ENCODE measurements at regions not wholly inside any gene's neighbourhood (a gene's known extent, or its start where the extent isn't known, plus 50 kb on each side); places are given as distances from the start of the nearest gene placed in this dataset.

DNA sequence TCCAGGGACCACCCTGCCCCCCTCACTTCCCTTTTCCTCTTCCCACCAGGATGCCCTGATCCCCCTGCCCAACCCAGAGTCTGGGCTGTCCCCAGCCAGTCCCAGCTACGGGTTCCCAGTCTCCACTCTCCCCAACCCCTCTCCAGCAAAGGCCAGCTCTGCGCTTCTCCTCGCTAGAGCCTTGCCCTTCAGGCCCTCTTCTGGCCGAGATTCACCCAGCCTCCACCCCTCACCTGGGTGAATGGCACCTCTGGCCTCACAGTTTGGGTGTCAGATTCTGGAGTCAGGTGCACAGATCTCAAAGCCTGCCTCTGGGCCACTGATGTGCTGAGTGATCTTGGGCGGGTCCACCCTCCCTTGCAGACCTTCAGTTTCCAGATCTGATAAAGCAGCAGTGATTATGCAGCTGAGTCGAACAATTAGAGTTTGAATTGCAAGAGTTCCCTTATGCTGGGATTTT lies 185.6 kb upstream of the TNRC6C start:
- in situ Hi-C loops (cut with MboI; ENCODE audit: low pct_unique_long_range_greater_than_20kb, low sequenced_read_pairs, unreplicated experiment), result no loop called here
- DNase-seq (ENCODE audit: low spot score), result no peak
- TF ChIP-seq, protein P1, sequence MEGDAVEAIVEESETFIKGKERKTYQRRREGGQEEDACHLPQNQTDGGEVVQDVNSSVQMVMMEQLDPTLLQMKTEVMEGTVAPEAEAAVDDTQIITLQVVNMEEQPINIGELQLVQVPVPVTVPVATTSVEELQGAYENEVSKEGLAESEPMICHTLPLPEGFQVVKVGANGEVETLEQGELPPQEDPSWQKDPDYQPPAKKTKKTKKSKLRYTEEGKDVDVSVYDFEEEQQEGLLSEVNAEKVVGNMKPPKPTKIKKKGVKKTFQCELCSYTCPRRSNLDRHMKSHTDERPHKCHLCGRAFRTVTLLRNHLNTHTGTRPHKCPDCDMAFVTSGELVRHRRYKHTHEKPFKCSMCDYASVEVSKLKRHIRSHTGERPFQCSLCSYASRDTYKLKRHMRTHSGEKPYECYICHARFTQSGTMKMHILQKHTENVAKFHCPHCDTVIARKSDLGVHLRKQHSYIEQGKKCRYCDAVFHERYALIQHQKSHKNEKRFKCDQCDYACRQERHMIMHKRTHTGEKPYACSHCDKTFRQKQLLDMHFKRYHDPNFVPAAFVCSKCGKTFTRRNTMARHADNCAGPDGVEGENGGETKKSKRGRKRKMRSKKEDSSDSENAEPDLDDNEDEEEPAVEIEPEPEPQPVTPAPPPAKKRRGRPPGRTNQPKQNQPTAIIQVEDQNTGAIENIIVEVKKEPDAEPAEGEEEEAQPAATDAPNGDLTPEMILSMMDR (IDR thresholded peaks at IDR 0.05; ENCODE audit: extremely low read depth, insufficient read depth, missing control alignments), result no peak

DNA sequence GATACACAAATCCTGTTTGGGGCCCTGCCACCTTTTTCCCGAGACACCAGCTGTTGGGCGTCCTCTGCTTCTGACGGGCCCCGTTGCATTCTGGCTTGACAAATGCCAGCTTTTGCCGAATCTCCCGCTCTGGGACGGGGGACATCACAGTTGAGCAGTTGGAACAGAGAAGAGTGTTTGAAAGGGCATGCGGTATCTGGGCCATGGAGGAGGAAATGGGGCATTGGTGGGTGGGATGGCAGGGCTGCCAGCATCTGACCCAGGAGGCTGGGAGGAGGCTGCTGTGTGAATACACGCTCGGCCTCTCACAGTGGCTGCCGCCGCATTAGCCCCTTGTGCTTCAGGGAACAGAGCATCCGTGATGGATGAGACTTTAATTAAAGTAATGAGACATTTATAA lies 184.3 kb upstream of the TNRC6C start:
- TF ChIP-seq, protein P1 (IDR thresholded peaks at IDR 0.05; ENCODE audit: extremely low read depth, insufficient read depth, missing control alignments), result no peak
- DNase-seq (ENCODE audit: low spot score), result no peak
- in situ Hi-C loops (cut with MboI; ENCODE audit: low pct_unique_long_range_greater_than_20kb, low sequenced_read_pairs, unreplicated experiment), result no loop called here

DNA sequence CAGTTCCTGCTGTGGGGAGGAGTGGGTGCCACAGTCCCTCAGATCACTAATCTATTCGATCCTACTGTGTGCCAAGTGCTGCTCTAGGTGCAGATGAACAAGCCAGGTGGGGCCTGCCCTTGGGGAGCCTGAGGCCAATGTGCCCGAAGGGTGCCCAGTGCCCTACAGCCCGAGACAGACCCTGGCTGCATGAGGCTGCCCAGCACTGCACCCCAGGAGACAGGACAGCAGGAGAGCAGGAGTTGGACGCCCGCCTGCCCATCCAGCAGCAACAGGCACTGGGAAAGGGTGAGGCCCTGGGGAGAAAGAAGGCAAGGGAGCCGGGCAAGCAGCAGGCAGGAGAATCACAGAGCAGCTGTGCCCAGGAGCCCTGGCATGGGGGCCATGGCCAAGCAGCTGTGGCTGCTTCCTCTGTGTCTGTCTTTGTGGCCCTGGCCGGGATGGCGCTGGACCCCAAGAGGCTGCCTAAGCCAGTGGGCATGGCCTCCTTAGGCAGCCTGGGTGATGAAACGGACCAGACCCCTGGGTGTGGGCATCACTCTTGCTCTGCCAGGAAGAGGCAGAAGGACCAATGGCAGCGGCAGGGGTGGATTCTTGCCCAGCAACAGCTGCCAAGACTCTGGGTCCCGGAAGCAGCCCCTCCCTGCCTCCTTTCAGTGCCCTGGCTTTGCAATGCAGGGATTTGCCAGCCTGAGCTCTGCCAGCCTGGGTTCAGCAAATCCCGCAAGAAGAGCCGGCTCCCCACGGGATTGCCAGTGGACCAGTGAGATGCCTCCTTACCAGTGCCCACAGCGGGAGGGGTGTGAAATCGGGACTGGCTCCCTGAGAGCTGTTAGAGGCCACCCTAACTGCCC lies 179.6 kb upstream of the TNRC6C start:
- no peak for DNase-seq (ENCODE audit: low spot score)
- in situ Hi-C loops (cut with MboI; ENCODE audit: low pct_unique_long_range_greater_than_20kb, low sequenced_read_pairs, unreplicated experiment), result no loop called here
- TF ChIP-seq, protein P1 (IDR thresholded peaks at IDR 0.05; ENCODE audit: extremely low read depth, insufficient read depth, missing control alignments), result no peak

DNA sequence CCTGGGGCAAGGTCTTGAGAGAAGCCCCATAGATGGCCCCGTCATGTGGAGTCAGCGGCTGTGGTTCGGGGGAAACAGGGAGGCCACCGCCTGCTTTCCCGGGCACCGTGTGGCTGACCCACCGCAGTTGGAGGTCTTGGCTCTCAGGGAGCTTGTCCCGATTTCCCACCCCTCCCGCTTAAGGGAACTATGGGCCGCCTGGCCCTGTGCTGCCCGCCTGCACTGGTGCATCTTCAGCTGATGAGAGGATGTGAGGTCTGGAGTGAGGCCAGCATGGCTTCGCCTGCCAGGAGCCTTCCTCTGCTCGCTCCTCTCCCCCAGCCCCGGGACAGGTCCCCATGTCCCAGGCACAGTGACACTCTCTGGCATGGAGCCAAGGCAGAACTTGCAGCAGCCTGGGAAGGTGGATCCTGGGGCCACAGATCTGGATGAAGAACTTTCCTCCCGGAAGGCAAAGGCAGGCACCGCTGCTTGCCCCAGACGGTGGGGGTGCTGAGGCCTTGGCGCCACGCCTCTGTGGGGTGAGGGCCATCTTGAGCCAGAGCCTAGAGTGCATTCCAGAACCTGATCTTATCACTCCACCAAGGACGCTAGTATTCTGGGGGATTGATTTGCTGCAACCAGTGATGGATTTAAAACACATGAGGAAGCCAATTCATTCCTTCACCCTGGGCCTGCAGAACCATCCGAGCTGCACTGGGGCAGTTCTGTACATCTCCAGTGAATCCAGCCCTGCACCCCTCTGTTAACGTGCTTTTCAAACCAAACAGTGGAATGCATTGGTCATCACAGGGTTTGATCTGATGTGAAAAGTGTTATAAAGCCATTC lies 178.6 kb upstream of the TNRC6C start:
- in situ Hi-C loops (cut with MboI; ENCODE audit: low pct_unique_long_range_greater_than_20kb, low sequenced_read_pairs, unreplicated experiment), result no loop called here
- DNase-seq (ENCODE audit: low spot score), result no peak
- TF ChIP-seq, protein P1 (IDR thresholded peaks at IDR 0.05; ENCODE audit: extremely low read depth, insufficient read depth, missing control alignments), result no peak

DNA sequence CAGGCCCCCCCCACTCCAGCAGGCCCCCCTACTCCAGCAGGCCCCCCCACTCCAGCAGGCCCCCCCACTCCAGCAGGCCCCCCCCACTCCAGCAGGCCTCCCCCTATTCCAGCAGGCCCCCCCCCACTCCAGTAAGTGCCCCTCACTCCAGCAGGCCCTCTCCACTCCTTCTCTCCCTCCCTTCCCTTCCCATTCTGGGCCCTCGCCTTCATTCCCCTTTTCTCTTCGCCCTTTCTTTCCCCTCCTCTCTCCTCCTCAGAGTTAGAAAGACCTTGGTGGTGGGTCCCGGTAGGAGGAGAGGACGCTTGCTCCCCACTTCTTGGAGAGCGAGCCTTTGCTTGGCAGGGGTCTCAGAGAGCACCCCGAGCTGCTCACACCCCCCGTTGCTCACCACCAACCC lies 177.0 kb upstream of the TNRC6C start:
- no peak for DNase-seq (ENCODE audit: low spot score)
- in situ Hi-C loops (cut with MboI; ENCODE audit: low pct_unique_long_range_greater_than_20kb, low sequenced_read_pairs, unreplicated experiment), result no loop called here
- TF ChIP-seq, protein P1 (IDR thresholded peaks at IDR 0.05; ENCODE audit: extremely low read depth, insufficient read depth, missing control alignments), result no peak

DNA sequence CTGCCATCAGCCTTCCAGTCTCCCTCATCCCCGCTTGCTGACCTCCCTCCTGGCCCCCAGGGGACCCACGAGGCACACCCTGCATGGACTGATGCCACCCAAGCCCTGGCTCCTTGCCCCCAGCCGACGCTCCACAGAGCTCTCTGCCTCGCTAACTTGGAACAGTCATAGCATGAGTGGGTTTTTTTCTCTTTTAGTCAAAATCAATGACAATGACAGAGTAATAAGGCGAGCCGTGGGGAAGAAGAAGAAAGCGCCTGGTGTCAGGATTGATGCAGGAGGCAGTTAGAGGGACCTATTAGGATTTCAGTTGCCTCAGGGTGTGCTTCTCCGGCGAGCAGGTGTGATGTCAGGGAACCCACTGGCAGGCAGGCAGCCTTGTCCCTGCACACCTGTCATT lies 176.3 kb upstream of the TNRC6C start:
- no peak for DNase-seq (ENCODE audit: low spot score)
- TF ChIP-seq, protein P1 (IDR thresholded peaks at IDR 0.05; ENCODE audit: extremely low read depth, insufficient read depth, missing control alignments), result no peak
- in situ Hi-C loops (cut with MboI; ENCODE audit: low pct_unique_long_range_greater_than_20kb, low sequenced_read_pairs, unreplicated experiment), result no loop called here

Data from GM13977 (cell line).